Stimulated activated CD8-positive, alpha-beta memory T cell treated with anti-CD3 and anti-CD28 coated beads, Interleukin-4, amount 100 ng/mL, for 1 hour (primary cell): ENCODE measurements at regions not wholly inside any gene's neighbourhood (a gene's known extent, or its start where the extent isn't known, plus 50 kb on each side); places are given as distances from the start of the nearest gene placed in this dataset.
"Not testable (repeated sequence)": the region's sequence is repeated elsewhere in the genome, so short reads cannot be mapped to it uniquely, and the experiment has no call there.

ENCODE experiments used
- DNase-seq, 2 donors: peaks; one replicate each; pipeline ENCODE4 v3.0.0-alpha.2; 2020; ENCODE audit warnings: low read depth in 2 of 2, low spot score in 1 of 2

GRCh38 chr1:146376708-146377496 is 148.1 kb upstream of the NOTCH2NLA start:
- peak; percentile 38 to 47 for DNase-seq

- peak; percentile 48 to 63 for DNase-seq
Observed at GRCh38 chr1:146376309-146376707, 147.5 kb upstream of the NOTCH2NLA start.

GRCh38 chr1:146375108-146375507 is 146.3 kb upstream of the NOTCH2NLA start:
- not testable (repeated sequence) for DNase-seq

GRCh38 chr1:146369940-146370339 is 141.1 kb upstream of the NOTCH2NLA start:
- DNase-seq: not testable (repeated sequence)

DNA sequence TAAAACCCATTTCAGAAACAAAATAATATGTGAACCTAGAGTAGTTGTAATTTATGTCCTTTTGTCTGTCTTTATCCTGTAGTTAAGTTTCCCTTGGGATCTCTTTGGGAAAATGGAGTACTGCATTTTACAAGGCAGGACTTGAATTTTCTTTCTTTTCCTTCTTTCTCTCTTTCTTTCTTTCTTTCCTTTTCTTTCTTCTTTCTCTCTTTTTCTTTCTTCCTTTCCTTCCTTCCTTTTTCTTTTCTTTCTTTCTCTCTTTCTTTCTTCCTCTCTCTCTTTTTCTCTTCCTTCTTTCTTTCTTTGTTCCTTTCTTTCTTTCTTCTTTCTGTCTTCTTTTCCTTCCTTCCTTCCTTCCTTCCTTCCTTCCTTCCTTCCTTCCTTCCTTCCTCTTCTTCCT is 126.6 kb upstream of the NOTCH2NLA start:
- DNase-seq: not testable (repeated sequence)

DNA sequence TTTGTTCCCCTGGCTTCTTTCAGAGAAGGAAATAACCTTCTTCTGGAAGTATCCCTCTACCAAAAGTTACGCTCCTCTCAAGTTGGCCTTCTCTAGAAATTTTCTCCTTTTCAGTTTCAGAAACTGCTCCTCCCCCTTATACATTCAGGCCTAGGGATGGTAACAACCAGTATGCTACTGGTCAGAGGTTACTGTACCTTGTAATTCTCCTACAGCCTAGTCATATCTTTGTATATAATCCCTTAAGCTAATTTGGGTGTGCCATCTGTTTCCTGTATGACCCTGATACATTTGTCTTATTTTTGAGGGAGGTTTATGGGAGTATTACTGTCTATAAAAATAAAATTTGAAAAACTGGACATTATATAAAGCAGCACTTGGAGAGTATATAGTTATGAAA is 98.0 kb upstream of the NOTCH2NLA start:
- DNase-seq: not testable (repeated sequence)

DNA sequence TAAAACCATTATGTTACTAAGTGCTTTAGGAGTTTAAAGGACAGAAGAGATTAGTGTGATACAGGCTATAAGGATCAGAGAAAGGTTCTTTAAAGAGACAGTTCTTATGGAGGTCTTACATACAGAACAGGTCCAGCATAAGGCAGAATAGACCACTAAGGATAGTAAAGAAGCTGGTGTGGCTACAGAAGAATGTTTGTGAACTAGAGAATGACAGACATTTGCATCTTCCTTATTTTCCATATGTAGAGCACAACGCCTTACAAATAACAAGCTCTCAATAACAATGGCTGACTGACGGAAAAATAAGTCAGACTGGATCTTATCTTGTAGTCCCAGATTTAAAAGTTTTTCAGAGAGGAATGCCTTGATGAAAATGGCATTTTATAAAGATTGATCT is 95.6 kb upstream of the NOTCH2NLA start:
- DNase-seq: not testable (repeated sequence)

DNA sequence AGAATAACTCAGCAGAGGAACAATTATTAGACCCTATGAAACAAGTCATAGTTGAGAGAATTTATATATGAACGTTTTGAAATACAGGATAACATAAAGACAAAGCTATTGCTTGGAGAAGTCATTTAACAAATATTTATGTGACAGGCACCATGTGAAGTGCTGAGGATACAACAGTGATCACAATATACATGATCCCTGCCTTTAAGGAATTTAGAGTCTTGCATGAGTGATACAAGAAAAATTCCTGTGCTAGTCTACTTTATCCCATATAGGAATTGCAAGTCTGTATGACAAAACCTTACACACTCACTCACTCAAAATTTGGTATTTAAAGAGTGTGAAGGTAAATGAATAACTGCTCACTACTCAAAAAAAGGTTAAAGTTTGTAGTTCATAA is 94.5 kb upstream of the NOTCH2NLA start:
- DNase-seq: not testable (repeated sequence)

- not testable (repeated sequence) for DNase-seq
Observed at GRCh38 chr1:146322893-146323292, 94.1 kb upstream of the NOTCH2NLA start.

DNA sequence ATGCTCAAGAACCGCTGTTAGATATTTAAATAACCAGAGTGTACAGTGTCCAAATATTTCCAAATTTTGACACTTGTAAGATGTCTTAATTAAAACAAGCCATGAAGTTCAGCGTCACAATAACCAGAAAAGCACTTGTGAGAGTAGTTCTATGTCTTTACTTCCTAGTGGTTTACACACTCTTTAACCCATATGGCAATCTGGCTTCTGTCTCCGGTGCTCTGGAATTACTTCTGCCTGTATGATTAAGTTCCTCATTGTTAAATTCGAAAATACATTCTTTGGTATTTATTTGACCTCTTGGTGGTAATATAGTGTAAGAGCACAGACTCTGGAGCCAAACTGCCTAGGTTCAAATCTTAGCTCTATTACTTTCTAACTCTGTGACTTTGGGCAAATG is 89.9 kb upstream of the NOTCH2NLA start:
- not testable (repeated sequence) for DNase-seq

DNA sequence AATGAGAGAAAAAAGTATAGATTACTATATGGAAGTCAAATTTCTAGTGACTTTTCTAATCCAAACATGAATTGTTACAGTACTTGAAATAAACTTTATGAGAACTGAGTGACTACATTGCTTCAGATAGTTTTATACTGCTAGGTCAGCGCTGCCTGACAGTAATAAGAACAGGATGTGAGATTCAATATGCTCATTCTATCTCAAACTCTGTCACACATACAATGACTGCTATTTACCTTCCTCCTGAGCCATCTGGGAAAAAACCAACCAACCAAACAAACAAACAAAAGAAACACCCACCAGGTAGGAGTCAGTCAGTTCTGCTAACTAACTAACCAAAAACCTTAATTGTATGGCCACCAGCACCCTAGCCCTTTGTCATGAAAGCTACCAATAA is 89.0 kb upstream of the NOTCH2NLA start:
- DNase-seq: not testable (repeated sequence)

- DNase-seq: not testable (repeated sequence)
Observed at GRCh38 chr1:146314449-146315246, 85.8 kb upstream of the NOTCH2NLA start.

DNA sequence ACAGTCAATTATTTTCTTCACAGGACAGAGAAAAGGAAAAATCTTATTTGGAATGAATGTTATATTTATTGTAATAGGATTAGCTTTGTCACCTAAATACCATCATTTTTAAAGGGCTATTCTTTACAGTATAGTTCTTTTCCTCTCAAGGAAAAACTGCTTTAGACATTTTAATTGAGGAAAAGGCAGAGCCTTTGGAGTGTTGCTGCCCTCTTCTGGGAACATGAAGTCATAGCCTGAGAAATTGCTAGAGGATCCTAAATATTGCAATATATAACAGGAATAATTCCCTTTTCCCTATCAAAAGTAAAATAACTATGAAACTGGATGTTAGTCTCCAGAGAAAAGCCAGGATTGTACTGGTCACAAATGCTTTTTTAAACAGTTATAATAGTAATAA is 81.8 kb upstream of the NOTCH2NLA start:
- not testable (repeated sequence) for DNase-seq

- not testable (repeated sequence) for DNase-seq
Observed at GRCh38 chr1:146309427-146309826, 80.6 kb upstream of the NOTCH2NLA start.

GRCh38 chr1:146308892-146309291 is 80.1 kb upstream of the NOTCH2NLA start:
- DNase-seq: not testable (repeated sequence)

- DNase-seq: not testable (repeated sequence)
Observed at GRCh38 chr1:146308152-146308551, 79.3 kb upstream of the NOTCH2NLA start.

DNA sequence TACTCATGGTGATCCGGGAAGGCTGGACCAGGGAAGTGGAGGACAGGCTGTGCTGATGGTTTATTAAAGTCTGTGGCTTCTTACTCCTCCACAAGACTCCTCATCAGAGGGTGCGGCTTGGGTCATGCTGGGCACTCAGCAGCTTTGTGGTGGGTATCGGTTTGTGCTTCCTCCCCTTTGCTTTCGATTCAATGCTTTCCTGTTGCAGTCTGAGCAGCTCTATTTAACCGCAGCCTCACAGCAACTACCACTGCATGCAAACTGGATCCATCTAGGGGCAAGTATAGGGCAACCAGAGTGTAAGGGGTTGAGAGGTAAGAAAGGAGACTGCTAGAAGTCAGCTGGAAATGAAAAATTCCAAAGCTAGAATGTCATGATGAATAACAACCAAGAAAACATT is 78.8 kb upstream of the NOTCH2NLA start:
- not testable (repeated sequence) for DNase-seq

DNA sequence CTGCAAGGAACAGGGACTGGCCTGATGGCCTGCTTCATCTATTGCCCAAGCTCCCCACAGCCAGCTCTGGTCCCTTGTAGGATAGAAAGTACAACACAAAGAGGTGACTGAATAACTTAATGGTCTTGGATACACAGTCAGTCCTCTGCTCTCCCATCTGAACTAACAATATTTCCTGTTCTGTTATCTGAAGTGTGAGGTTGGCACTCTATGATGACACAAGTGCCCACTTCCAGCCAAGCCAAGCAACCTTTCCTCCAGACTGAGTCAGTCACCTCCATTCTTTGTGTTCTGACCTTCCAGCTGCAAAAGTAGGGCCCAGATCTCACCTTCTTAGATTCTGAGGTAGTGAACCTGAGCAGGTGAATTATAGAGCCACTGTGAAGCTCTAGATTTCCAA is 77.8 kb upstream of the NOTCH2NLA start:
- not testable (repeated sequence) for DNase-seq

- not testable (repeated sequence) for DNase-seq
Observed at GRCh38 chr1:146305442-146305841, 76.6 kb upstream of the NOTCH2NLA start.

DNA sequence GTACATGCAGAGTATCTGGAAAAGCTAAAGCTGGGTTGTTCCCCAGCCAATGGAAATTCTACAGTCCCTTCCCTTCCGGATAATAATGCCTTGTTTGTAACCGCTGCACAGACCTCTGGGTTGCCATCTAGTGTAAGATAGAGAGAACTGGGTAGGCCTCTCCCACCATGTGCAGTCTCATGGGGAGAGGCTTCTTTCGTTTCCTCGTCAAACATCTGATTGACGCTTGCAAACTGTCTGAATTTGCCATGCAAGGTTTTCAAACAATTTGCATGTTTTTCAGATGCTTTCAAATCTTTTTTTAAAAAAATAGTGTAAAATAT is 69.7 kb upstream of the NOTCH2NLA start:
- not testable (repeated sequence) for DNase-seq

- not testable (repeated sequence) for DNase-seq
Observed at GRCh38 chr1:146297781-146298574, 69.2 kb upstream of the NOTCH2NLA start.
